ENCODE measurements at regions not wholly inside any gene's neighbourhood (a gene's known extent, or its start where the extent isn't known, plus 50 kb on each side); places are given as distances from the start of the nearest gene placed in this dataset.

- TF ChIP-seq CEBPB (IDR thresholded peaks at IDR 0.05; ENCODE audit: low read depth, low read length): no peak
- TF ChIP-seq EP300 (IDR thresholded peaks at IDR 0.05; ENCODE audit: borderline replicate concordance in 1 of 2, low read depth in 2 of 2, low read length in 2 of 2): no peak
- TF ChIP-seq POLR2AphosphoS5 (IDR thresholded peaks at IDR 0.05; ENCODE audit: low read depth, low read length): no peak
Observed at GRCh38 chr6:170147832-170148708, 142.8 kb downstream of the DLL1 start.

All from H1 (cell line).